ENCODE measurements at regions not wholly inside any gene's neighbourhood (a gene's known extent, or its start where the extent isn't known, plus 50 kb on each side); places are given as distances from the start of the nearest gene placed in this dataset.

GRCh38 chr1:164186881-164187280 lies 372.1 kb upstream of the PBX1 start:
- H3K9ac ChIP-seq (ENCODE audit: extremely low read depth, insufficient read length, low read length) = no peak overlapping the region
- H2BK12ac ChIP-seq (ENCODE audit: insufficient read length, low read depth, low read length) = no peak overlapping the region
- H3K4ac ChIP-seq (ENCODE audit: low read depth, low read length) = no peak overlapping the region
- no peak for DNase-seq
- no peak overlapping the region for H3K14ac ChIP-seq (ENCODE audit: insufficient read depth, low read length)
- H3K9me3 ChIP-seq (ENCODE audit: control insufficient read depth, low read depth, low read length) = no peaks in the 10 kb centered on the region
- no peaks in the 10 kb centered on the region for H3K23me2 ChIP-seq (ENCODE audit: insufficient read length, low read depth, low read length, poor library complexity, severe bottlenecking)
- Mint-ChIP-seq H3K4me1 (peaks cover 2 to 5% of the 10 kb centered on the region in 2 experiments), H3K4me3 (no peak overlapping the region), H3K27ac (no peak overlapping the region), H3K9me3 (no peaks in the 10 kb centered on the region; a peak in 3 of 5 replicates), H3K27me3 (ENCODE audit: low read depth) (no peaks in the 10 kb centered on the region), H3K36me3 (ENCODE audit: insufficient read depth in 1 of 3, low read depth in 3 of 3) (no peaks in the 10 kb centered on the region)
- H2BK20ac ChIP-seq (ENCODE audit: low read depth, low read length, poor library complexity, severe bottlenecking) = no peak overlapping the region
- no peaks in the 10 kb centered on the region for H3K4me1 ChIP-seq (ENCODE audit: insufficient read depth, low read length)
- no peaks in the 10 kb centered on the region for H3K79me2 ChIP-seq (ENCODE audit: insufficient read depth, low read length)
- H2AK5ac ChIP-seq (ENCODE audit: insufficient read length, low read length) = no peak overlapping the region
- no peak overlapping the region for H3T11ph ChIP-seq (ENCODE audit: low read length)
- TF ChIP-seq CTCF (conservative IDR thresholded peaks at IDR 0.05) = no peak
- no peak overlapping the region for H3K27ac ChIP-seq (ENCODE audit: insufficient read length, low read depth, low read length)
- no peak overlapping the region for H4K91ac ChIP-seq (ENCODE audit: insufficient read length, low read depth, low read length)
- H4K5ac ChIP-seq (ENCODE audit: insufficient read length, low read depth, low read length) = no peak overlapping the region
- no peaks in the 10 kb centered on the region for H4K20me1 ChIP-seq (ENCODE audit: control insufficient read depth, insufficient read depth, insufficient read length)
- H2BK15ac ChIP-seq (ENCODE audit: low read depth, low read length) = no peak overlapping the region
- H4K8ac ChIP-seq (replicated peaks; ENCODE audit: insufficient read length, low read depth, low read length) = no peak overlapping the region
- H3K23ac ChIP-seq (ENCODE audit: insufficient read length, low read depth, low read length) = no peak overlapping the region
- H2BK5ac ChIP-seq (ENCODE audit: insufficient read length, low read length) = no peak overlapping the region
- no peaks in the 10 kb centered on the region for H3K79me1 ChIP-seq (ENCODE audit: insufficient read depth, low read depth, low read length, poor library complexity, severe bottlenecking)
- no CpG with 5 or more reads among the region's 5 CpGs for WGBS (ENCODE audit: extremely low coverage, insufficient read length, low lambda C conversion rate)
- no peak overlapping the region for H2BK120ac ChIP-seq (ENCODE audit: low read depth, low read length, poor library complexity, severe bottlenecking)
- no peak overlapping the region for H2AFZ ChIP-seq (ENCODE audit: low read length)
- H3K4me2 ChIP-seq (ENCODE audit: insufficient read depth, insufficient read length, low read length) = no peak overlapping the region
- H3K18ac ChIP-seq (ENCODE audit: insufficient read length, low read depth, low read length) = no peak overlapping the region
- no peak overlapping the region for H3K56ac ChIP-seq (ENCODE audit: insufficient read length, low read depth, low read length)
- H3K27me3 ChIP-seq (ENCODE audit: insufficient read depth, low read length) = no peaks in the 10 kb centered on the region
